AG09319 (cell line): ENCODE measurements at regions not wholly inside any gene's neighbourhood (a gene's known extent, or its start where the extent isn't known, plus 50 kb on each side); places are given as distances from the start of the nearest gene placed in this dataset.

Experiments used
- DNase-seq: peaks from one replicate; pipeline ENCODE4 v3.0.0-alpha.2; 2010; ENCODE audit warnings: low read depth; ENCODE audit errors: extremely low read depth
- CTCF ChIP-seq: IDR thresholded peaks from 2 replicates; pipeline ENCODE4 v1.5.1; 2011; ENCODE audit warnings: low read depth, mild to moderate bottlenecking, inconsistent platforms, low read length, moderate library complexity

- TF ChIP-seq CTCF, result no peak
- no peak for DNase-seq
Measured at GRCh38 chr6:74369556-74369993, 673.6 kb downstream of the CD109 start.

GRCh38 chr6:74368746-74369145, 672.7 kb downstream of the CD109 start:
- no peak for TF ChIP-seq CTCF
- no peak for DNase-seq

DNA sequence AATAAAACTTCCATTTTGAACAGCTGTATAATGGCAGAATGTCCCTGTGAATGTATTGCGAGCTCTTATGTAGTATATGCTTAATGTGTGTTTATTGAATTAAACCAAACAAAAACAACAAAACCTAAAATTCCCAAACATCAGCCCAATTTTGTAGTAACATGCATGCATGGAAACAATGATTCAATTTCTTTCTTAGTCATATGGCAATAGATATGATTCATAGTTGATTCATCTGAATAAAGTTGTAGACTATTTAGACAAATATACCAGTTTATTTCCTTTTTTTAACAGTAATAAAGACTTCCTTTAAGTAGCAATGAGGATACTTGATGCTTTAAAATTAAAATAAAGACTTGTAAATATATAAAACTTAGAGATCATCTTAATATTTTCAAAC, 670.6 kb downstream of the CD109 start:
- no peak for TF ChIP-seq CTCF
- DNase-seq, result no peak

GRCh38 chr6:74362391-74362790, 666.4 kb downstream of the CD109 start:
- no peak for TF ChIP-seq CTCF
- DNase-seq, result no peak

- DNase-seq, result no peak
- TF ChIP-seq CTCF, result no peak
Measured at GRCh38 chr6:74357321-74357720, 661.3 kb downstream of the CD109 start.

- DNase-seq, result no peak
Measured at GRCh38 chr6:74356391-74356790, 660.4 kb downstream of the CD109 start.

DNA sequence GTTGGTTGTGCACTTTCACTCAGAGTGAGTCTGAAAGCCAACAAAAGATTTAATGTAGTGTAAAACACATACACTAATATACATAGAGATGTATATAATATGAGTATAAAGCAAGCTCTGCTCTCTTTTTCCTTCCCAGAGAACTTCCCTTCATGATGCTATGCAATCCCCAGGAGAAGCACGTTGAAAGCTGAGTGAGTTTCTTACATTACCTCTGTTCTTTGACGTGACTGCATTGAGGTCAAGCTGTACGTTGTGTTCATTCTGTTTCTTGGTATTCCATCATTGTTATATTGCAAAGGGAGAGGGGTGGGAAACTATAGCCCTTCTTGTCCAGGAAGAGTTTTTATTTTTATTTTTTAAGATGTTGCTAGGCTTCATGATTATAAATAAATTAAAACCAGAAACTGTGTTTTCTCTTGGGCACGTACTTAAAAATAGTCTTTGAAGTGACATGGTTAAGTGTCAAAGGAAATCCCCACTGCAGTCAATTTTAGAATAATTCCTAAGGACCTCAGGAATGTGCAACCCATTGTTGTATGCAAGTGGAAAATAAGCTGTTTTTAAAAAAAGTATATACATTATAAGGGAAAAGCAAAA, 651.0 kb downstream of the CD109 start:
- no peak for TF ChIP-seq CTCF
- DNase-seq, result no peak

More at GRCh38 chr6:74356391-74356790, 660.4 kb downstream of the CD109 start:
- TF ChIP-seq CTCF, result no peak
